Small intestine (tissue), 7 donors: ENCODE measurements at regions not wholly inside any gene's neighbourhood (a gene's known extent, or its start where the extent isn't known, plus 50 kb on each side); places are given as distances from the start of the nearest gene placed in this dataset.

Experiments
- DNase-seq, 2 donors: peaks; one replicate each; pipeline versions ENCODE4 v3.0.0 to v3.0.0-alpha.2; 2013
- FAIRE-seq: peaks from 2 replicates; lab custom pipeline; 2012; peaks lifted over from hg19 to GRCh38; lab: Jason Lieb, UNC
- H3K27ac ChIP-seq, 3 donors: one replicate each; pipeline ENCODE4 v1.5.1; 2013; ENCODE audit warnings: low read length in 2 of 3, mild to moderate bottlenecking in 2 of 3, control low read depth in 1 of 3, inconsistent platforms in 1 of 3, low read depth in 1 of 3, moderate library complexity in 1 of 3
- H3K27me3 ChIP-seq, 3 donors: one replicate each; pipeline ENCODE4 v1.6.1; 2013; ENCODE audit warnings: low read length in 3 of 3, inconsistent platforms in 1 of 3; ENCODE audit not compliant: control insufficient read depth in 3 of 3, insufficient read depth in 3 of 3
- H3K36me3 ChIP-seq, 3 donors: one replicate each; pipeline ENCODE4 v1.6.1; 2013; ENCODE audit warnings: low read length in 3 of 3, inconsistent platforms in 1 of 3, low read depth in 1 of 3, mild to moderate bottlenecking in 1 of 3, moderate library complexity in 1 of 3; ENCODE audit not compliant: control insufficient read depth in 3 of 3, insufficient read depth in 2 of 3
- H3K4me1 ChIP-seq, 3 donors: one replicate each; pipeline ENCODE4 v1.6.1; 2013; ENCODE audit warnings: low read length in 2 of 3, inconsistent platforms in 1 of 3, low read depth in 1 of 3, mild to moderate bottlenecking in 1 of 3, moderate library complexity in 1 of 3; ENCODE audit not compliant: control insufficient read depth in 3 of 3, insufficient read depth in 2 of 3
- H3K4me3 ChIP-seq, 3 donors: one replicate each; pipeline ENCODE4 v1.5.1; 2013; ENCODE audit warnings: low read length in 3 of 3, control low read depth in 1 of 3, inconsistent platforms in 1 of 3, low read depth in 1 of 3, mild to moderate bottlenecking in 1 of 3, moderate library complexity in 1 of 3
- H3K9me3 ChIP-seq, 2 donors: one replicate each; pipeline ENCODE4 v1.6.1; 2013; ENCODE audit warnings: low read depth in 1 of 2, low read length in 1 of 2; ENCODE audit not compliant: control insufficient read depth in 2 of 2, insufficient read depth in 1 of 2
- WGBS, 3 donors: extraction: QIAGEN DNeasy Blood & Tissue Kit; methylation state at CpG; one replicate each; pipeline ENCODE4 v1.1.7; 2013; 5-methylcytosine and 5-hydroxymethylcytosine counted together
- donor health status: healthy with polysubstance abuse.
- donor health status: control.
- donor health status: control.
- donor health status: Bipolar disorder and iron deficiency.
- donor health status: healthy.

GRCh38 chr9:2377117-2377516 lies 244.5 kb upstream of the VLDLR start:
- Histone ChIP-seq H3K27ac (no peak overlapping the region), H3K36me3 (no peaks in the 10 kb centered on the region), H3K9me3 (peaks cover 0 to 4% of the 10 kb centered on the region in 2 donors), H3K4me1 (no peaks in the 10 kb centered on the region), H3K27me3 (no peaks in the 10 kb centered on the region), H3K4me3 (no peak overlapping the region)
- DNase-seq (no peak), FAIRE-seq (no peak)
- 70 to 90% (median 89%) methylated on average over 3 of the region's 3 CpGs for WGBS, 3 donors

- peaks cover 0 to 4% of the 10 kb centered on the region in 2 donors for H3K9me3 ChIP-seq
- no peaks in the 10 kb centered on the region for H3K27me3 ChIP-seq
Observed at GRCh38 chr9:2377834-2378233, 243.8 kb upstream of the VLDLR start.

GRCh38 chr9:2378266-2378665 lies 243.3 kb upstream of the VLDLR start:
- FAIRE-seq (no peak), DNase-seq (no peak)
- peaks cover 0 to 4% of the 10 kb centered on the region in 2 donors for H3K9me3 ChIP-seq
- no peak overlapping the region for H3K4me3 ChIP-seq
- no peaks in the 10 kb centered on the region for H3K4me1 ChIP-seq
- H3K36me3 ChIP-seq, result no peaks in the 10 kb centered on the region
- no peaks in the 10 kb centered on the region for H3K27me3 ChIP-seq
- 48 to 69% (median 57%) methylated on average over 3 of the region's 3 CpGs for WGBS, 3 donors
- H3K27ac ChIP-seq, result no peak overlapping the region

More at GRCh38 chr9:2377834-2378233, 243.8 kb upstream of the VLDLR start:
- no peak overlapping the region for H3K27ac ChIP-seq
- no peak for FAIRE-seq
- H3K4me1 ChIP-seq, result no peaks in the 10 kb centered on the region
- H3K4me3 ChIP-seq, result no peak overlapping the region
- DNase-seq, result no peak
- 62 to 72% (median 65%) methylated on average over 1 of the region's 1 CpG for WGBS, 3 donors
- H3K36me3 ChIP-seq, result no peaks in the 10 kb centered on the region

- H3K36me3 ChIP-seq, result no peaks in the 10 kb centered on the region
- no peaks in the 10 kb centered on the region for H3K27me3 ChIP-seq
- H3K9me3 ChIP-seq, result peaks cover 0 to 4% of the 10 kb centered on the region in 2 donors
- no peak overlapping the region for H3K27ac ChIP-seq
- 44 to 74% (median 58%) methylated on average over 1 of the region's 1 CpG for WGBS, 3 donors
- no peaks in the 10 kb centered on the region for H3K4me1 ChIP-seq
- no peak overlapping the region for H3K4me3 ChIP-seq
- FAIRE-seq (no peak), DNase-seq (peak in 1 of 2 donors; percentile 53)
Observed at GRCh38 chr9:2378816-2379215, 242.8 kb upstream of the VLDLR start.

- H3K36me3 ChIP-seq, result no peaks in the 10 kb centered on the region
- no peak overlapping the region for H3K27ac ChIP-seq
- DNase-seq (no peak), FAIRE-seq (no peak)
- H3K4me1 ChIP-seq, result no peaks in the 10 kb centered on the region
- 11 to 21% (median 14%) methylated on average over 1 of the region's 1 CpG for WGBS, 3 donors
- no peak overlapping the region for H3K4me3 ChIP-seq
- H3K9me3 ChIP-seq, result peaks cover 0 to 4% of the 10 kb centered on the region in 2 donors
- H3K27me3 ChIP-seq, result no peaks in the 10 kb centered on the region
Observed at GRCh38 chr9:2384741-2385140, 236.8 kb upstream of the VLDLR start.

- no peaks in the 10 kb centered on the region for H3K36me3 ChIP-seq
- no peak overlapping the region for H3K4me3 ChIP-seq
- FAIRE-seq (no peak), DNase-seq (no peak)
- no peaks in the 10 kb centered on the region for H3K4me1 ChIP-seq
- no peak overlapping the region for H3K27ac ChIP-seq
- 69 to 78% (median 70%) methylated on average over 7 of the region's 7 CpGs for WGBS, 3 donors
- H3K27me3 ChIP-seq, result no peaks in the 10 kb centered on the region
- H3K9me3 ChIP-seq, result peaks cover 0 to 4% of the 10 kb centered on the region in 2 donors
Observed at GRCh38 chr9:2385746-2386145, 235.8 kb upstream of the VLDLR start.

- no peaks in the 10 kb centered on the region for H3K4me1 ChIP-seq
- DNase-seq, result no peak
- H3K4me3 ChIP-seq, result no peak overlapping the region
- peaks cover 0 to 4% of the 10 kb centered on the region in 2 donors for H3K9me3 ChIP-seq
- no peaks in the 10 kb centered on the region for H3K27me3 ChIP-seq
- H3K36me3 ChIP-seq, result no peaks in the 10 kb centered on the region
- no peak for FAIRE-seq
- no peak overlapping the region for H3K27ac ChIP-seq
Observed at GRCh38 chr9:2386566-2386965, 235.0 kb upstream of the VLDLR start.

- Histone ChIP-seq H3K9me3 (peaks cover 0 to 4% of the 10 kb centered on the region in 2 donors), H3K36me3 (no peaks in the 10 kb centered on the region), H3K27me3 (no peaks in the 10 kb centered on the region), H3K4me3 (no peak overlapping the region), H3K4me1 (no peaks in the 10 kb centered on the region), H3K27ac (no peak overlapping the region)
- WGBS, 3 donors, result 83 to 89% (median 87%) methylated on average over 4 of the region's 4 CpGs
- FAIRE-seq, result no peak
- DNase-seq, result no peak
Observed at GRCh38 chr9:2387166-2387565, 234.4 kb upstream of the VLDLR start.

GRCh38 chr9:2389404-2389803 lies 232.2 kb upstream of the VLDLR start:
- Histone ChIP-seq H3K27me3 (no peaks in the 10 kb centered on the region), H3K4me1 (no peaks in the 10 kb centered on the region), H3K4me3 (no peak overlapping the region), H3K36me3 (no peaks in the 10 kb centered on the region), H3K9me3 (peaks cover 0 to 4% of the 10 kb centered on the region in 2 donors), H3K27ac (no peak overlapping the region)
- FAIRE-seq (no peak), DNase-seq (no peak)
